ENCODE measurements at regions not wholly inside any gene's neighbourhood (a gene's known extent, or its start where the extent isn't known, plus 50 kb on each side); places are given as distances from the start of the nearest gene placed in this dataset.

GRCh38 chr3:82103241-82103640, 341.8 kb upstream of the GBE1 start:
- Histone ChIP-seq H2AFZ (ENCODE audit: low read length) (no peak overlapping the region), H3K9me2 (replicated peaks; ENCODE audit: low read length) (no peaks in the 10 kb centered on the region), H3F3A (ENCODE audit: low read length, unreplicated experiment) (no peaks in the 10 kb centered on the region), H3K27ac (ENCODE audit: low read length) (no peak overlapping the region), H3K9ac (ENCODE audit: low read length) (no peak overlapping the region), H3K27me3 (ENCODE audit: low read length) (no peaks in the 10 kb centered on the region), H4K20me1 (ENCODE audit: low read length) (no peaks in the 10 kb centered on the region), H3K9me3 (ENCODE audit: low read length) (no peaks in the 10 kb centered on the region), H3K79me2 (ENCODE audit: low read length) (no peaks in the 10 kb centered on the region), H3K4me1 (ENCODE audit: insufficient read depth, low read length) (no peaks in the 10 kb centered on the region), H3K4me2 (ENCODE audit: low read length) (no peak overlapping the region), H3K36me3 (ENCODE audit: low read depth, low read length) (no peaks in the 10 kb centered on the region), H3K4me3 (ENCODE audit: low read length) (no peak overlapping the region)
- DNase-seq (no peak), ATAC-seq (no peak)
- ChIA-PET CTCF (no interaction called here), POLR2A (ENCODE audit: unreplicated experiment) (no interaction called here)
- no TSS peak for BruUV-seq (replicated peaks)
- TF ChIP-seq EZH2 (IDR thresholded peaks at IDR 0.05; ENCODE audit: low read length, unreplicated experiment), result no peak
- intact Hi-C loops (cut with micrococcal nuclease), result no loop called here

DNA sequence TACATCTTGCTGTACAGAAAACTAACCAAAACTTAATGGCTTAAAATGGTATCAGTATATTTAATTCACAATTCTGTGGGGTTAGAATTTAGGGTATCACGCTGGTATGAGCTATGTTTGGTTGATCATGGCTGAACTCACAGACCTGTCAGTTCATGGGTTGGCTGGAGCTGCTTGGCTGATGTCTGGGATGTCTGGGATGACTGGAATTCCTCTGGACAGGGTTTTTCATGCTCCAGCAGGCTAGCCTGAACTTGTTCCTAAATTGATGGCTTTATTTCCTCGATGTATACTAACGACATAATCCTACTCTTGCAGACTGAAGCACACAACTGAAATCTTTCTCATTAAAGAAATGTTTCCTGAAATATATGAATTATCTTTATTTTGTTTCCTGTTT, 338.9 kb upstream of the GBE1 start:
- TF ChIP-seq EZH2phosphoT487 (IDR thresholded peaks at IDR 0.05; ENCODE audit: borderline replicate concordance, low read length) (no peak), CTCF (conservative IDR thresholded peaks at IDR 0.05; ENCODE audit: low read depth, low read length) (no peak), EZH2 (IDR thresholded peaks at IDR 0.05; ENCODE audit: low read length, unreplicated experiment) (no peak)
- ChIA-PET POLR2A (ENCODE audit: unreplicated experiment) (no interaction called here), CTCF (no interaction called here)
- Histone ChIP-seq H3K4me2 (ENCODE audit: low read length) (no peak overlapping the region), H4K20me1 (ENCODE audit: low read length) (no peaks in the 10 kb centered on the region), H3K9me3 (ENCODE audit: low read length) (no peaks in the 10 kb centered on the region), H3K27ac (ENCODE audit: low read length) (no peak overlapping the region), H3K36me3 (ENCODE audit: low read depth, low read length) (no peaks in the 10 kb centered on the region), H3K9me2 (replicated peaks; ENCODE audit: low read length) (no peaks in the 10 kb centered on the region), H3F3A (ENCODE audit: low read length, unreplicated experiment) (no peaks in the 10 kb centered on the region), H2AFZ (ENCODE audit: low read length) (no peak overlapping the region), H3K4me3 (ENCODE audit: low read length) (no peak overlapping the region), H3K79me2 (ENCODE audit: low read length) (no peaks in the 10 kb centered on the region), H3K27me3 (ENCODE audit: low read length) (no peaks in the 10 kb centered on the region), H3K4me1 (ENCODE audit: insufficient read depth, low read length) (no peaks in the 10 kb centered on the region), H3K9ac (ENCODE audit: low read length) (no peak overlapping the region)
- BruUV-seq (replicated peaks), result no TSS peak
- intact Hi-C loops (cut with micrococcal nuclease), result no loop called here
- ATAC-seq (no peak), DNase-seq (no peak)

DNA sequence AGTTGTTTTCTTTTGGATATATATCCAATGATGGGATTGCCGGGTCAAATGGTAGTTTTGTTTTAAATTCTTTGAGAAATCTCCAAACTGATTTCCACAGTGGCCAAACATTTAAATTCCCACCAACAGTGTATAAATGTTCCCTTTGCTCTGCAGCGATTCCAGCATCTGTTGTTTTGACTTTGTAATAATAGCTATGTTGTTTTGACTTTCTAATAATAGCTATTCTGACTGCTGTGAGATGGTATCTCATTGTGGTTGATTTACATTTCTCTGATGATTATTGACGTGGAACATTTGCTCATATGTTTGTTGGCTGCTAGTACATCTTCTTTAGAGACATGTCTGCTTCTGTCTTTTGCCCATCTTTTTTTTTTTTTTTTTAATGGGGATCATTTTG, 332.2 kb upstream of the GBE1 start:
- Histone ChIP-seq H3K79me2 (ENCODE audit: low read length) (no peaks in the 10 kb centered on the region), H3K4me3 (ENCODE audit: low read length) (no peak overlapping the region), H3K4me2 (ENCODE audit: low read length) (no peak overlapping the region), H3K36me3 (ENCODE audit: low read depth, low read length) (no peaks in the 10 kb centered on the region), H3K27ac (ENCODE audit: low read length) (no peak overlapping the region), H3K27me3 (ENCODE audit: low read length) (no peaks in the 10 kb centered on the region), H3F3A (ENCODE audit: low read length, unreplicated experiment) (no peaks in the 10 kb centered on the region), H3K4me1 (ENCODE audit: insufficient read depth, low read length) (peaks cover 4% of the 10 kb centered on the region), H3K9me2 (replicated peaks; ENCODE audit: low read length) (no peaks in the 10 kb centered on the region), H3K9ac (ENCODE audit: low read length) (no peak overlapping the region), H4K20me1 (ENCODE audit: low read length) (no peaks in the 10 kb centered on the region), H2AFZ (ENCODE audit: low read length) (no peak overlapping the region), H3K9me3 (ENCODE audit: low read length) (no peaks in the 10 kb centered on the region)
- ATAC-seq, result no peak
- intact Hi-C loops (cut with micrococcal nuclease), result no loop called here
- ChIA-PET POLR2A (ENCODE audit: unreplicated experiment) (no interaction called here), CTCF (no interaction called here)
- TF ChIP-seq CTCF (conservative IDR thresholded peaks at IDR 0.05; ENCODE audit: low read depth, low read length) (no peak), EZH2 (IDR thresholded peaks at IDR 0.05; ENCODE audit: low read length, unreplicated experiment) (no peak), EZH2phosphoT487 (IDR thresholded peaks at IDR 0.05; ENCODE audit: borderline replicate concordance, low read length) (no peak)
- no TSS peak for BruUV-seq (replicated peaks)
- DNase-seq, result no peak

All from PC-3 (cell line).